ENCODE measurements at regions not wholly inside any gene's neighbourhood (a gene's known extent, or its start where the extent isn't known, plus 50 kb on each side); places are given as distances from the start of the nearest gene placed in this dataset.

GRCh38 chr21:38888991-38889561, 83.3 kb downstream of the ETS2 start:
- no peak overlapping the region for H3K4me3 ChIP-seq
- TF ChIP-seq POLR2AphosphoS5 (IDR thresholded peaks at IDR 0.05) (no peak), POLR2A (IDR thresholded peaks at IDR 0.05) (no peak)
- TF ChIP-seq, protein P1, sequence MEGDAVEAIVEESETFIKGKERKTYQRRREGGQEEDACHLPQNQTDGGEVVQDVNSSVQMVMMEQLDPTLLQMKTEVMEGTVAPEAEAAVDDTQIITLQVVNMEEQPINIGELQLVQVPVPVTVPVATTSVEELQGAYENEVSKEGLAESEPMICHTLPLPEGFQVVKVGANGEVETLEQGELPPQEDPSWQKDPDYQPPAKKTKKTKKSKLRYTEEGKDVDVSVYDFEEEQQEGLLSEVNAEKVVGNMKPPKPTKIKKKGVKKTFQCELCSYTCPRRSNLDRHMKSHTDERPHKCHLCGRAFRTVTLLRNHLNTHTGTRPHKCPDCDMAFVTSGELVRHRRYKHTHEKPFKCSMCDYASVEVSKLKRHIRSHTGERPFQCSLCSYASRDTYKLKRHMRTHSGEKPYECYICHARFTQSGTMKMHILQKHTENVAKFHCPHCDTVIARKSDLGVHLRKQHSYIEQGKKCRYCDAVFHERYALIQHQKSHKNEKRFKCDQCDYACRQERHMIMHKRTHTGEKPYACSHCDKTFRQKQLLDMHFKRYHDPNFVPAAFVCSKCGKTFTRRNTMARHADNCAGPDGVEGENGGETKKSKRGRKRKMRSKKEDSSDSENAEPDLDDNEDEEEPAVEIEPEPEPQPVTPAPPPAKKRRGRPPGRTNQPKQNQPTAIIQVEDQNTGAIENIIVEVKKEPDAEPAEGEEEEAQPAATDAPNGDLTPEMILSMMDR (IDR thresholded peaks at IDR 0.05): no peak
- H3K36me3 ChIP-seq: no peaks in the 10 kb centered on the region
- no peaks in the 10 kb centered on the region for H3K4me1 ChIP-seq (replicated peaks)
- DNase-seq (ENCODE audit: low spot score): no peak
- intact Hi-C loops (cut with DNase I): no loop called here
- H3K27me3 ChIP-seq (replicated peaks; ENCODE audit: insufficient read depth): no peaks in the 10 kb centered on the region
- H3K9me3 ChIP-seq: no peaks in the 10 kb centered on the region
- H3K27ac ChIP-seq: no peak overlapping the region
- WGBS: 38% methylated on average over 2 of the region's 2 CpGs

GRCh38 chr21:38887749-38888148, 82.0 kb downstream of the ETS2 start:
- no peak overlapping the region for H3K4me3 ChIP-seq
- WGBS: 97% methylated on average over 2 of the region's 2 CpGs
- H3K9me3 ChIP-seq: no peaks in the 10 kb centered on the region
- intact Hi-C loops (cut with DNase I): no loop called here
- H3K27me3 ChIP-seq (replicated peaks; ENCODE audit: insufficient read depth): no peaks in the 10 kb centered on the region
- no peak for TF ChIP-seq POLR2AphosphoS5 (IDR thresholded peaks at IDR 0.05)
- no peak for TF ChIP-seq POLR2A (IDR thresholded peaks at IDR 0.05)
- H3K27ac ChIP-seq: no peak overlapping the region
- DNase-seq (ENCODE audit: low spot score): no peak
- no peaks in the 10 kb centered on the region for H3K36me3 ChIP-seq
- no peaks in the 10 kb centered on the region for H3K4me1 ChIP-seq (replicated peaks)

- Histone ChIP-seq H3K9me3 (no peaks in the 10 kb centered on the region), H3K36me3 (no peaks in the 10 kb centered on the region), H3K4me3 (no peak overlapping the region), H3K27ac (no peak overlapping the region), H3K4me1 (replicated peaks) (no peaks in the 10 kb centered on the region), H3K27me3 (replicated peaks; ENCODE audit: insufficient read depth) (no peaks in the 10 kb centered on the region)
- DNase-seq (ENCODE audit: low spot score): no peak
- TF ChIP-seq POLR2AphosphoS5 (IDR thresholded peaks at IDR 0.05) (no peak), POLR2A (IDR thresholded peaks at IDR 0.05) (no peak)
- TF ChIP-seq, protein P1 (IDR thresholded peaks at IDR 0.05): no peak
- intact Hi-C loops (cut with DNase I): no loop called here
- WGBS: 83% methylated on average over 5 of the region's 5 CpGs
Measured at GRCh38 chr21:38887062-38887686, 81.4 kb downstream of the ETS2 start.

DNA sequence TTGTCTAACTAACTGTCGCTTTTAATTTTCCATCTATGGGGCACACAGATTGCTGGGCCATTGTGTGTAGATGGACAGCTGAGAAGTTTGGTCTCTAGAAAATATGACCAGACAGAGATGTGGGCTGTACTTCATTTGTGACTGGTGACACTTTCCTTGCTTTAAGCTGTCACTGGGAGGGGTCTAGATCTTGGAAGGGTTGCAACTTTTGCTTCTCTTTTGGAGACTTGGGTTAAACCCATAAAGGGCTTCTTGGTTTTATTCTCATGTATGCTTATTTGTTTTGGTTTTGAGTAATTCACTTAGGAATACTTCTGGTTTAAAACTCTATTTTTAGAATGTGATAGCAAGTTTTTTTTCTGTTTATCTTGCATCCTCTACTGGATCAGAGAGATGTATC, 80.2 kb downstream of the ETS2 start:
- WGBS: 100% methylated on average over 1 of the region's 1 CpG
- intact Hi-C loops (cut with DNase I): no loop called here
- DNase-seq (ENCODE audit: low spot score): no peak
- Histone ChIP-seq H3K4me3 (no peak overlapping the region), H3K4me1 (replicated peaks) (no peaks in the 10 kb centered on the region), H3K27ac (no peak overlapping the region), H3K27me3 (replicated peaks; ENCODE audit: insufficient read depth) (no peaks in the 10 kb centered on the region), H3K36me3 (no peaks in the 10 kb centered on the region), H3K9me3 (no peaks in the 10 kb centered on the region)
- TF ChIP-seq, protein P1 (IDR thresholded peaks at IDR 0.05): no peak
- TF ChIP-seq POLR2AphosphoS5 (IDR thresholded peaks at IDR 0.05): no peak
- TF ChIP-seq POLR2A (IDR thresholded peaks at IDR 0.05): no peak

GRCh38 chr21:38884440-38884839, 78.7 kb downstream of the ETS2 start:
- intact Hi-C loops (cut with DNase I): no loop called here
- Histone ChIP-seq H3K27ac (no peak overlapping the region), H3K4me1 (replicated peaks) (no peaks in the 10 kb centered on the region), H3K4me3 (no peak overlapping the region), H3K36me3 (no peaks in the 10 kb centered on the region), H3K9me3 (no peaks in the 10 kb centered on the region), H3K27me3 (replicated peaks; ENCODE audit: insufficient read depth) (no peaks in the 10 kb centered on the region)
- TF ChIP-seq POLR2A (IDR thresholded peaks at IDR 0.05): no peak
- TF ChIP-seq, protein P1 (IDR thresholded peaks at IDR 0.05): no peak
- no peak for TF ChIP-seq POLR2AphosphoS5 (IDR thresholded peaks at IDR 0.05)
- 76% methylated on average over 3 of the region's 3 CpGs for WGBS
- DNase-seq (ENCODE audit: low spot score): no peak

Measured in prostate gland (tissue), 2 donors.